ENCODE measurements at regions not wholly inside any gene's neighbourhood (a gene's known extent, or its start where the extent isn't known, plus 50 kb on each side); places are given as distances from the start of the nearest gene placed in this dataset.

DNA sequence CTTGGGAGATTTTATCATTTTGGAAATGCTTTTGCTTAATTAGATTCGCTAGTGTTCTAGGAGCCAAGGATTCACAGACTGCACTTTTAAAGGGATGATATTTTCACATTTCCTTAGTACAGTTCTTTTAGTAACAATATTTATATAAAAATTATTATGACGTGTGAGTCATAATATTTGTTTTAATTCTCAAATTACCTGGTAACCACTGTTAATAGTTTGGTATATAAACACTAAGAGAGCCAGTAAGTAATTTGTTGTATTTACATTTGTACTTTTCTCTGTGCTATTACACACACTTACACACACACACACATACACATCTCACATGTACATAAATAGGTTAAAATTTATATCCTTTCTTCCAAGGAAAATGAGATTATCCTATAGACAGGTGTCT lies 58.8 kb upstream of the RAD23B start:
- TF ChIP-seq, protein P1, sequence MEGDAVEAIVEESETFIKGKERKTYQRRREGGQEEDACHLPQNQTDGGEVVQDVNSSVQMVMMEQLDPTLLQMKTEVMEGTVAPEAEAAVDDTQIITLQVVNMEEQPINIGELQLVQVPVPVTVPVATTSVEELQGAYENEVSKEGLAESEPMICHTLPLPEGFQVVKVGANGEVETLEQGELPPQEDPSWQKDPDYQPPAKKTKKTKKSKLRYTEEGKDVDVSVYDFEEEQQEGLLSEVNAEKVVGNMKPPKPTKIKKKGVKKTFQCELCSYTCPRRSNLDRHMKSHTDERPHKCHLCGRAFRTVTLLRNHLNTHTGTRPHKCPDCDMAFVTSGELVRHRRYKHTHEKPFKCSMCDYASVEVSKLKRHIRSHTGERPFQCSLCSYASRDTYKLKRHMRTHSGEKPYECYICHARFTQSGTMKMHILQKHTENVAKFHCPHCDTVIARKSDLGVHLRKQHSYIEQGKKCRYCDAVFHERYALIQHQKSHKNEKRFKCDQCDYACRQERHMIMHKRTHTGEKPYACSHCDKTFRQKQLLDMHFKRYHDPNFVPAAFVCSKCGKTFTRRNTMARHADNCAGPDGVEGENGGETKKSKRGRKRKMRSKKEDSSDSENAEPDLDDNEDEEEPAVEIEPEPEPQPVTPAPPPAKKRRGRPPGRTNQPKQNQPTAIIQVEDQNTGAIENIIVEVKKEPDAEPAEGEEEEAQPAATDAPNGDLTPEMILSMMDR (conservative IDR thresholded peaks at IDR 0.05; ENCODE audit: low read length), result no peak
- TF ChIP-seq EZH2phosphoT487 (IDR thresholded peaks at IDR 0.05; ENCODE audit: borderline replicate concordance), result no peak
- Histone ChIP-seq H3K79me2 (ENCODE audit: insufficient read depth, low read length) (no peaks in the 10 kb centered on the region), H4K20me1 (ENCODE audit: insufficient read depth, low read length, poor library complexity, severe bottlenecking) (no peaks in the 10 kb centered on the region), H3K9me2 (replicated peaks; ENCODE audit: low read depth, low read length) (no peaks in the 10 kb centered on the region), H3K4me3 (ENCODE audit: low read length, poor library complexity, severe bottlenecking) (no peak overlapping the region), H3K27me3 (ENCODE audit: insufficient read depth, low read length, poor library complexity, severe bottlenecking) (no peaks in the 10 kb centered on the region), H3F3A (ENCODE audit: low read depth) (no peaks in the 10 kb centered on the region), H3K4me1 (ENCODE audit: insufficient read depth, low read length, poor library complexity, severe bottlenecking) (no peaks in the 10 kb centered on the region), H3K9me3 (ENCODE audit: insufficient read depth, low read depth, low read length) (no peaks in the 10 kb centered on the region), H2AFZ (ENCODE audit: low read length) (no peak overlapping the region), H3K4me2 (ENCODE audit: low read depth, low read length, poor library complexity, severe bottlenecking) (no peak overlapping the region), H3K9ac (ENCODE audit: low read depth, low read length, poor library complexity, severe bottlenecking) (no peak overlapping the region), H3K36me3 (ENCODE audit: insufficient read depth, low read length) (no peaks in the 10 kb centered on the region)

DNA sequence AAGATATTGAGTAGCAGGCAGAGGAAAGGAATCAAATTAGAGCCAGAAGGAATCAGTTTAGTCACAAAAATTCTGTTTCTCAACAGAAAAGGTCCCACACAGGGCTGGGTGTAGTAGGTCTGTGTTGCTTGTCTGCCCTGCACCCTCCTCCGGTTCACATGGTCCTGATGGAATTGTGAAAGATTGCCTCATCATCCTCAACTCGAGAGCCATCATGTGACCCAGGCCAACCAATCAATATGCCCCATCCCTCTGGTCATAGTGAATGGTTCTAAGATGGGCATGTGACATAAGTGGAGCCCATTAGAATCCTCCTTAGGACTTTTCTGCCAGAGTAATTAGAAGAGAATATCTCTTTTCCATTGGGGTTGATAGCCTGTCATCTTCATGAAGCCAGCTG lies 56.7 kb upstream of the RAD23B start:
- Histone ChIP-seq H2AFZ (ENCODE audit: low read length) (no peak overlapping the region), H3K9me3 (ENCODE audit: insufficient read depth, low read depth, low read length) (no peaks in the 10 kb centered on the region), H3K79me2 (ENCODE audit: insufficient read depth, low read length) (no peaks in the 10 kb centered on the region), H3K36me3 (ENCODE audit: insufficient read depth, low read length) (no peaks in the 10 kb centered on the region), H3K27me3 (ENCODE audit: insufficient read depth, low read length, poor library complexity, severe bottlenecking) (peaks cover 8% of the 10 kb centered on the region), H3K9ac (ENCODE audit: low read depth, low read length, poor library complexity, severe bottlenecking) (no peak overlapping the region), H3K4me3 (ENCODE audit: low read length, poor library complexity, severe bottlenecking) (no peak overlapping the region), H4K20me1 (ENCODE audit: insufficient read depth, low read length, poor library complexity, severe bottlenecking) (no peaks in the 10 kb centered on the region), H3K4me1 (ENCODE audit: insufficient read depth, low read length, poor library complexity, severe bottlenecking) (no peaks in the 10 kb centered on the region), H3K9me2 (replicated peaks; ENCODE audit: low read depth, low read length) (no peaks in the 10 kb centered on the region), H3K4me2 (ENCODE audit: low read depth, low read length, poor library complexity, severe bottlenecking) (no peak overlapping the region), H3F3A (ENCODE audit: low read depth) (no peaks in the 10 kb centered on the region)
- no peak for TF ChIP-seq EZH2phosphoT487 (IDR thresholded peaks at IDR 0.05; ENCODE audit: borderline replicate concordance)
- TF ChIP-seq, protein P1 (conservative IDR thresholded peaks at IDR 0.05; ENCODE audit: low read length), result no peak

DNA sequence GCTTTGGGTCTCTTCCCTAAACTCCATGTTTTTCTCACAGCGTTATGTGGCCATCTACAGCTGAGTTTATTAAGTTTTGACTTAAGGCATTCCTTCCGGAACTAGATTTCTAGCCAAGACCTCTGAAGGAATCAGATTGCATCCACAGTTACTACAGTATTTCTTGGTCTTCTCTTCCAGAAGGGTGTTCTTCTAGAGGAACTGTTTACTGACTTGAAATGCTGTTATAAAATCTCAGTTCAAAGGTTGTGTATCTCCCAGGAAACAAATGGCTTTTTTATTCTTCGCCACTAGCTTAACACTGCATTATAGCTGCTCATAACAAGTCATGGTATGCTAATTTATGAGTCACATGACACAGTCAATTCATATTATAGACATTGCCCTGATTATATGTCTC lies 55.3 kb upstream of the RAD23B start:
- Histone ChIP-seq H4K20me1 (ENCODE audit: insufficient read depth, low read length, poor library complexity, severe bottlenecking) (no peaks in the 10 kb centered on the region), H2AFZ (ENCODE audit: low read length) (no peak overlapping the region), H3F3A (ENCODE audit: low read depth) (no peaks in the 10 kb centered on the region), H3K4me1 (ENCODE audit: insufficient read depth, low read length, poor library complexity, severe bottlenecking) (no peaks in the 10 kb centered on the region), H3K4me3 (ENCODE audit: low read length, poor library complexity, severe bottlenecking) (no peak overlapping the region), H3K36me3 (ENCODE audit: insufficient read depth, low read length) (no peaks in the 10 kb centered on the region), H3K27me3 (ENCODE audit: insufficient read depth, low read length, poor library complexity, severe bottlenecking) (peaks cover 8% of the 10 kb centered on the region), H3K9me3 (ENCODE audit: insufficient read depth, low read depth, low read length) (no peaks in the 10 kb centered on the region), H3K9me2 (replicated peaks; ENCODE audit: low read depth, low read length) (no peaks in the 10 kb centered on the region), H3K9ac (ENCODE audit: low read depth, low read length, poor library complexity, severe bottlenecking) (no peak overlapping the region), H3K4me2 (ENCODE audit: low read depth, low read length, poor library complexity, severe bottlenecking) (no peak overlapping the region), H3K79me2 (ENCODE audit: insufficient read depth, low read length) (no peaks in the 10 kb centered on the region)
- TF ChIP-seq EZH2phosphoT487 (IDR thresholded peaks at IDR 0.05; ENCODE audit: borderline replicate concordance), result no peak
- TF ChIP-seq, protein P1 (conservative IDR thresholded peaks at IDR 0.05; ENCODE audit: low read length), result no peak

All from Loucy (cell line).